HCT116 (cell line): ENCODE measurements at regions not wholly inside any gene's neighbourhood (a gene's known extent, or its start where the extent isn't known, plus 50 kb on each side); places are given as distances from the start of the nearest gene placed in this dataset.

Experiments
- ATAC-seq: fragments of 200-7000 bp; cut with Tn5 transposase; 2 replicates; pipeline ENCODE4 v1.9.1; 2020; ENCODE audit warnings: mild to moderate bottlenecking, moderate library complexity
- BruUV-seq: library from RNA; stranded (reverse); fragments of 400-500 nt; replicated peaks from 2 replicates; lab custom pipeline; 2021; lab: Mats Ljungman, UMichigan
- CTCF ChIA-PET: fragments of 300-600 bp; sonication (Branson Sonifier 250); formaldehyde crosslinking; loops from one replicate; lab custom pipeline; 2021; ENCODE audit warnings: antibody characterized with exemption; lab: Charles Lee
- POLR2A ChIA-PET: fragments of 300-600, 350-600 bp; sonication (Branson Sonifier 250); formaldehyde crosslinking; loops from one replicate; lab custom pipeline; 2021; ENCODE audit warnings: antibody characterized with exemption; lab: Charles Lee
- RAD21 ChIA-PET, 2 experiments: fragments of 300-600 bp; sonication (Branson Sonifier 250); formaldehyde crosslinking; loops; one replicate each; lab custom pipeline; 2023; ENCODE audit warnings: low total read pairs in 2 of 2; ENCODE audit not compliant: uncharacterized antibody in 2 of 2, unreplicated experiment in 2 of 2, low non-redundant PET in 1 of 2; lab: Charles Lee
- DNase-seq: peaks from one replicate; pipeline ENCODE4 v3.0.0-alpha.2; 2010; ENCODE audit warnings: low read depth, low spot score
- H2AFZ ChIP-seq: fragments of 200-600 bp; shearing (Covaris generic), sonication (generic); 2 replicates; pipeline ENCODE4 v1.6.1; 2017; ENCODE audit warnings: low read depth, mixed run types, mixed read lengths, antibody characterized with exemption, low read length; ENCODE audit not compliant: poor library complexity, severe bottlenecking
- H3K27ac ChIP-seq: 2 replicates; pipeline ENCODE4 v1.5.1; 2012; ENCODE audit warnings: low read depth, low read length
- H3K27me3 ChIP-seq: fragments of 200-600 bp; sonication (generic); 2 replicates; pipeline ENCODE4 v1.6.1; 2016; ENCODE audit warnings: mixed run types, low read length, mixed read lengths; ENCODE audit not compliant: insufficient read depth
- H3K36me3 ChIP-seq, 2 experiments: fragments of 200-500 bp in 1 of 2; fragments of 200-600 bp in 1 of 2; sonication (Bioruptor generic) in 1 of 2; sonication (generic) in 1 of 2; 2 replicates each; pipeline versions ENCODE4 v1.5.1 to v1.6.1; 2014 to 2016; ENCODE audit warnings: low read length in 2 of 2, inconsistent platforms in 1 of 2, mixed read lengths in 1 of 2, mixed run types in 1 of 2; ENCODE audit not compliant: insufficient read depth in 2 of 2, control insufficient read depth in 1 of 2
- H3K4me1 ChIP-seq, 2 experiments: fragments of 200-600 bp in 1 of 2; sonication (generic) in 1 of 2; 2 replicates each; pipeline versions ENCODE4 v1.5.1 to v1.6.1; 2012 to 2017; ENCODE audit warnings: low read length in 2 of 2, inconsistent platforms in 1 of 2, mild to moderate bottlenecking in 1 of 2, mixed read lengths in 1 of 2, mixed run types in 1 of 2, moderate library complexity in 1 of 2; ENCODE audit not compliant: insufficient read depth in 2 of 2, control insufficient read depth in 1 of 2
- H3K4me2 ChIP-seq: fragments of 200-600 bp; sonication (generic); 2 replicates; pipeline ENCODE4 v1.6.1; 2017; ENCODE audit warnings: mixed run types, low read length, mixed read lengths
- H3K4me3 ChIP-seq, 2 experiments: fragments of 200-600 bp in 1 of 2; sonication (generic) in 1 of 2; replicated peaks in 1 of 2; 2 replicates each; pipeline ENCODE4 v1.5.1; 2011 to 2016; ENCODE audit warnings: low read length in 2 of 2, control low read depth in 1 of 2, low read depth in 1 of 2, mild to moderate bottlenecking in 1 of 2, mixed read lengths in 1 of 2, mixed run types in 1 of 2
- H3K79me2 ChIP-seq: fragments of 200-600 bp; sonication (generic); 2 replicates; pipeline ENCODE4 v1.6.1; 2017; ENCODE audit warnings: mild to moderate bottlenecking, mixed run types, low read length, moderate library complexity, mixed read lengths; ENCODE audit not compliant: insufficient read depth
- H3K9ac ChIP-seq: fragments of 200-600 bp; sonication (generic); 2 replicates; pipeline ENCODE4 v1.6.1; 2016; ENCODE audit warnings: low read length, mixed read lengths
- H3K9me2 ChIP-seq: fragments of 200-600 bp; sonication (generic), shearing (Covaris generic); 2 replicates; pipeline ENCODE4 v1.6.1; 2017; ENCODE audit warnings: mixed run types, mild to moderate bottlenecking, moderate library complexity; ENCODE audit not compliant: insufficient read depth
- H3K9me3 ChIP-seq, 2 experiments: fragments of 200-500 bp in 1 of 2; fragments of 200-600 bp in 1 of 2; sonication (Bioruptor generic) in 1 of 2; sonication (generic) in 1 of 2; 2 replicates each; pipeline ENCODE4 v1.6.1; 2014 to 2017; ENCODE audit warnings: low read length in 2 of 2, mixed read lengths in 2 of 2, inconsistent platforms in 1 of 2, low read depth in 1 of 2, mild to moderate bottlenecking in 1 of 2, mixed run types in 1 of 2, moderate library complexity in 1 of 2; ENCODE audit not compliant: control insufficient read depth in 1 of 2, insufficient read depth in 1 of 2
- H4K20me1 ChIP-seq: fragments of 200-600 bp; sonication (generic), shearing (Covaris generic); 2 replicates; pipeline ENCODE4 v1.6.1; 2017; ENCODE audit warnings: mixed run types, mild to moderate bottlenecking, moderate library complexity; ENCODE audit not compliant: insufficient read depth
- CBX3 ChIP-seq: IDR thresholded peaks from 2 replicates; pipeline ENCODE4 v1.6.1; 2012; ENCODE audit warnings: low read depth
- EGR1 ChIP-seq: IDR thresholded peaks from 2 replicates; pipeline ENCODE4 v1.6.1; 2012; ENCODE audit warnings: low read depth
- EZH2 ChIP-seq: fragments of 200-600 bp; sonication (generic); IDR thresholded peaks from 2 replicates; pipeline ENCODE4 v1.6.1; 2017; ENCODE audit warnings: antibody characterized with exemption, mixed run types
- EZH2phosphoT487 ChIP-seq: fragments of 200-600 bp; IDR thresholded peaks from 2 replicates; pipeline ENCODE4 v1.6.1; 2018; ENCODE audit warnings: antibody characterized with exemption, borderline replicate concordance
- JUND ChIP-seq: IDR thresholded peaks from 2 replicates; pipeline ENCODE4 v1.6.1; 2012
- POLR2A ChIP-seq: IDR thresholded peaks from 2 replicates; pipeline ENCODE4 v1.7.0; 2011; ENCODE audit warnings: borderline replicate concordance; ENCODE audit not compliant: insufficient read depth, insufficient read length; ENCODE audit errors: extremely low read depth
- POLR2AphosphoS5 ChIP-seq: IDR thresholded peaks from 2 replicates; pipeline ENCODE4 v1.6.1; 2011; ENCODE audit warnings: mild to moderate bottlenecking, low read depth, low read length, moderate library complexity
- RAD21 ChIP-seq: IDR thresholded peaks from 2 replicates; pipeline ENCODE4 v1.6.1; 2012; ENCODE audit warnings: low read depth, mild to moderate bottlenecking
- SIN3A ChIP-seq: IDR thresholded peaks from 2 replicates; pipeline ENCODE4 v1.6.1; 2012; ENCODE audit warnings: low read depth
- SP1 ChIP-seq: IDR thresholded peaks from 2 replicates; pipeline ENCODE4 v1.6.1; 2012; ENCODE audit warnings: low read depth
- SRF ChIP-seq: IDR thresholded peaks from 2 replicates; pipeline ENCODE4 v1.6.1; 2012; ENCODE audit warnings: low read depth
- TCF7L2 ChIP-seq: IDR thresholded peaks from 2 replicates; pipeline ENCODE4 v1.7.0; 2011; ENCODE audit warnings: borderline replicate concordance, inconsistent platforms; ENCODE audit not compliant: insufficient read depth, insufficient read length; ENCODE audit errors: extremely low read depth
- ZNF274 ChIP-seq: fragments of 200-500 bp; sonication (Bioruptor generic); IDR thresholded peaks from 2 replicates; pipeline ENCODE4 v1.6.1; 2014; ENCODE audit warnings: mild to moderate bottlenecking, low read depth, low read length, inconsistent platforms
- intact Hi-C: fragments of 100-400 bp; cut with micrococcal nuclease; formaldehyde crosslinking; loops from 2 replicates; pipeline ENCODE4 v1.10.0; 2022
- TF ChIP-seq, protein P1 (sequence below): IDR thresholded peaks from 2 replicates; pipeline ENCODE4 v1.6.1; 2012
- TF ChIP-seq, protein P2 (sequence below): IDR thresholded peaks from 2 replicates; pipeline ENCODE4 v1.6.1; 2011; ENCODE audit warnings: mild to moderate bottlenecking, low read length, moderate library complexity; ENCODE audit not compliant: insufficient replicate concordance; ENCODE audit errors: extremely low read depth
- TF ChIP-seq, protein P3 (sequence below): IDR thresholded peaks from 2 replicates; pipeline ENCODE4 v1.6.1; 2012; ENCODE audit warnings: low read depth

DNA sequence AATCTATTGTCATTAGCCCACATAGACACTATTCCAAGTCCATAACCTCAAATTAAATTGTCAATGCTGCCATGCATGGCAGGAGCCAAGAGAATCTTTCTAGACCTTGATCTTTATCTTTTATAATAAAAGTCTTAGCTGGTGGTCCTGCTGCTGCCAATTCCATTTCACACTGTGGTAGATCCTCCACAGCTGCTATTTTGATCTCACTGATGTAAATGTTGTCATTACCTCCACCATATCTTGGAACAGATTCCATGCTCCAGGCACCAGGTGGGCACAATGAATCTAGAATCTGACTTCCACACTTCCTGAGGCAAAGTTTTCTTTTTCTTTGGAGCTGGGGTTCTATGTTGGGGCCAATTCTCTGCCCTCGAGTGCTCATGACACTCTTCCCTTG is 161.2 kb downstream of the TMTC3 start:
- H3K9ac ChIP-seq, result no peak overlapping the region
- no TSS peak for BruUV-seq
- intact Hi-C loops, result no loop called here
- no peaks in the 10 kb centered on the region; a peak in 1 of 4 replicates for H3K36me3 ChIP-seq
- peak overlapping the region; percentile 27 for H2AFZ ChIP-seq
- H3K9me2 ChIP-seq, result no peaks in the 10 kb centered on the region; the same call in 1 of the 2 replicates
- peaks cover 9 to 23% of the 10 kb centered on the region in 2 experiments; a peak in 3 of 4 replicates for H3K4me1 ChIP-seq
- no peak overlapping the region for H3K4me2 ChIP-seq
- ChIA-PET CTCF (no interaction called here), POLR2A (no interaction called here), RAD21 (no interaction called here)
- no peaks in the 10 kb centered on the region for H3K9me3 ChIP-seq
- ATAC-seq (no peak), DNase-seq (no peak)
- no peak overlapping the region for H3K4me3 ChIP-seq
- H3K79me2 ChIP-seq, result no peaks in the 10 kb centered on the region
- TF ChIP-seq EZH2, result no peak
- TF ChIP-seq EZH2phosphoT487, result no peak
- TF ChIP-seq TCF7L2, result no peak
- no peak for TF ChIP-seq SRF
- TF ChIP-seq, protein P1, sequence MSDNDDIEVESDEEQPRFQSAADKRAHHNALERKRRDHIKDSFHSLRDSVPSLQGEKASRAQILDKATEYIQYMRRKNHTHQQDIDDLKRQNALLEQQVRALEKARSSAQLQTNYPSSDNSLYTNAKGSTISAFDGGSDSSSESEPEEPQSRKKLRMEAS, result no peak
- TF ChIP-seq POLR2AphosphoS5, result no peak
- no peak for TF ChIP-seq SIN3A
- no peak for TF ChIP-seq POLR2A
- TF ChIP-seq JUND, result no peak
- TF ChIP-seq, protein P2, sequence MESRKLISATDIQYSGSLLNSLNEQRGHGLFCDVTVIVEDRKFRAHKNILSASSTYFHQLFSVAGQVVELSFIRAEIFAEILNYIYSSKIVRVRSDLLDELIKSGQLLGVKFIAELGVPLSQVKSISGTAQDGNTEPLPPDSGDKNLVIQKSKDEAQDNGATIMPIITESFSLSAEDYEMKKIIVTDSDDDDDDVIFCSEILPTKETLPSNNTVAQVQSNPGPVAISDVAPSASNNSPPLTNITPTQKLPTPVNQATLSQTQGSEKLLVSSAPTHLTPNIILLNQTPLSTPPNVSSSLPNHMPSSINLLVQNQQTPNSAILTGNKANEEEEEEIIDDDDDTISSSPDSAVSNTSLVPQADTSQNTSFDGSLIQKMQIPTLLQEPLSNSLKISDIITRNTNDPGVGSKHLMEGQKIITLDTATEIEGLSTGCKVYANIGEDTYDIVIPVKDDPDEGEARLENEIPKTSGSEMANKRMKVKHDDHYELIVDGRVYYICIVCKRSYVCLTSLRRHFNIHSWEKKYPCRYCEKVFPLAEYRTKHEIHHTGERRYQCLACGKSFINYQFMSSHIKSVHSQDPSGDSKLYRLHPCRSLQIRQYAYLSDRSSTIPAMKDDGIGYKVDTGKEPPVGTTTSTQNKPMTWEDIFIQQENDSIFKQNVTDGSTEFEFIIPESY, result no peak
- TF ChIP-seq, protein P3, sequence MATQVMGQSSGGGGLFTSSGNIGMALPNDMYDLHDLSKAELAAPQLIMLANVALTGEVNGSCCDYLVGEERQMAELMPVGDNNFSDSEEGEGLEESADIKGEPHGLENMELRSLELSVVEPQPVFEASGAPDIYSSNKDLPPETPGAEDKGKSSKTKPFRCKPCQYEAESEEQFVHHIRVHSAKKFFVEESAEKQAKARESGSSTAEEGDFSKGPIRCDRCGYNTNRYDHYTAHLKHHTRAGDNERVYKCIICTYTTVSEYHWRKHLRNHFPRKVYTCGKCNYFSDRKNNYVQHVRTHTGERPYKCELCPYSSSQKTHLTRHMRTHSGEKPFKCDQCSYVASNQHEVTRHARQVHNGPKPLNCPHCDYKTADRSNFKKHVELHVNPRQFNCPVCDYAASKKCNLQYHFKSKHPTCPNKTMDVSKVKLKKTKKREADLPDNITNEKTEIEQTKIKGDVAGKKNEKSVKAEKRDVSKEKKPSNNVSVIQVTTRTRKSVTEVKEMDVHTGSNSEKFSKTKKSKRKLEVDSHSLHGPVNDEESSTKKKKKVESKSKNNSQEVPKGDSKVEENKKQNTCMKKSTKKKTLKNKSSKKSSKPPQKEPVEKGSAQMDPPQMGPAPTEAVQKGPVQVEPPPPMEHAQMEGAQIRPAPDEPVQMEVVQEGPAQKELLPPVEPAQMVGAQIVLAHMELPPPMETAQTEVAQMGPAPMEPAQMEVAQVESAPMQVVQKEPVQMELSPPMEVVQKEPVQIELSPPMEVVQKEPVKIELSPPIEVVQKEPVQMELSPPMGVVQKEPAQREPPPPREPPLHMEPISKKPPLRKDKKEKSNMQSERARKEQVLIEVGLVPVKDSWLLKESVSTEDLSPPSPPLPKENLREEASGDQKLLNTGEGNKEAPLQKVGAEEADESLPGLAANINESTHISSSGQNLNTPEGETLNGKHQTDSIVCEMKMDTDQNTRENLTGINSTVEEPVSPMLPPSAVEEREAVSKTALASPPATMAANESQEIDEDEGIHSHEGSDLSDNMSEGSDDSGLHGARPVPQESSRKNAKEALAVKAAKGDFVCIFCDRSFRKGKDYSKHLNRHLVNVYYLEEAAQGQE, result no peak
- TF ChIP-seq EGR1, result no peak
- no peak for TF ChIP-seq SP1
- TF ChIP-seq RAD21, result no peak
- no peak for TF ChIP-seq CBX3
- no peak for TF ChIP-seq ZNF274
- H4K20me1 ChIP-seq, result no peaks in the 10 kb centered on the region
- no peak overlapping the region for H3K27ac ChIP-seq
- no peaks in the 10 kb centered on the region for H3K27me3 ChIP-seq
